ENCODE measurements at regions not wholly inside any gene's neighbourhood (a gene's known extent, or its start where the extent isn't known, plus 50 kb on each side); places are given as distances from the start of the nearest gene placed in this dataset.

DNA sequence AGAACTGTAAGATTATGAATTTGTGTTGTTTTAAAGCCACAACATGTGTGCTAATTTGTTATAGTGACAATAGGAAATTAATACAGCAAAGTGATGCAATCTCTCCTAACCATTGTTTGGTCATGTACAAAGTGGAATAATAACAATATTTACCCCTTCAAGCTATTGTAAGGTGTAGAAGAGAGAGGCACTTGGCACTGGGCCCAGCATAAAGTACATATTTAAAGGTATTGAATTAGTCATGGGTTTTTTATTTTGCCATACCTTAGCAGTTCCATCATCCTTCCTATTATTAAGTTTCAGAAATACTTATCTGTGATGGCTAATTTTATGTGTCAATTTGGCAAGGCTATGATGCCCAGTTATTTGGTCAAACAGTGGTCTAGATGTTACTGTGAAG, 322.4 kb upstream of the TSHZ2 start:
- no peak for DNase-seq (ENCODE audit: low read depth in 2 of 2, low spot score in 1 of 2)

DNA sequence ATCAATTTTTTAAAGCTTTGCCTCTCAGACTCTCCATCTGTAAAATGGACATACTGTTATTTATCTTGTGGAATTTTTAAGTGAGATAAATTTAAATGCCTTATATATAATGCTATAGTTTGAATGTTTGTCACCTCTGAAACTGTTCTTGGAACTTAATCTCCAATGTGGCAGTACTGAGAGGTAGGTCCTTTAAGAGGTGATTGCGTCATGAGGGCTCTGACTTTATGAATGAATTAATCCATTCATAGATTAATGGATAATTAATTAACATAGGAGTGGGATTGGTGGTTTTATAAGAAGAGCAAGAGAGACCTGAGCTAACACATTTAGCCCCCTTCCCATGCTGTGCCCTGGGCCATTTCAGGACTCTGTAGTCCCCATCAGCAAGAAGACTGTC, 326.3 kb upstream of the TSHZ2 start:
- DNase-seq (ENCODE audit: low read depth in 2 of 2, low spot score in 1 of 2): no peak

- no peak for DNase-seq (ENCODE audit: low read depth in 2 of 2, low spot score in 1 of 2)
Measured at GRCh38 chr20:52643034-52643433, 329.1 kb upstream of the TSHZ2 start.

DNA sequence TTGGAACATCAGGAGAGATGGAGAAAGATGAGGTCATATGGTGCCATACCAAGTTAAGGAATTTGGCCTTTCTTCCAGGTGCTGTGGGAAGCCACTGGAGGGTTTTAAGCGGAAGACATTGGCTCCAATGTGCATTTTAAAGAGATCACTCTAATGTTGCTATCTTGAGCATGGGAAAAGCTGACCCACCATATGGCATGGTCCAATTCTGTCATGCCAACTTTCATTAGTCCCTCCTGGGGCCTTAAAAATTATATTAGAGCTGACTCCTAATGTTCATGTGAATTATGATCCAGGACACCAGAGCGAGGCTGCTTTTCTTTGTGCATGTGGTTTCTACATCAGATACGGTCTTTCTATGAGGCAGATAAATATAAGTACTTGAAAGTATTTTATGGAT, 335.0 kb upstream of the TSHZ2 start:
- no peak for DNase-seq (ENCODE audit: low read depth in 2 of 2, low spot score in 1 of 2)

GRCh38 chr20:52631469-52631868, 340.7 kb upstream of the TSHZ2 start:
- no peak for DNase-seq (ENCODE audit: low read depth in 2 of 2, low spot score in 1 of 2)

DNA sequence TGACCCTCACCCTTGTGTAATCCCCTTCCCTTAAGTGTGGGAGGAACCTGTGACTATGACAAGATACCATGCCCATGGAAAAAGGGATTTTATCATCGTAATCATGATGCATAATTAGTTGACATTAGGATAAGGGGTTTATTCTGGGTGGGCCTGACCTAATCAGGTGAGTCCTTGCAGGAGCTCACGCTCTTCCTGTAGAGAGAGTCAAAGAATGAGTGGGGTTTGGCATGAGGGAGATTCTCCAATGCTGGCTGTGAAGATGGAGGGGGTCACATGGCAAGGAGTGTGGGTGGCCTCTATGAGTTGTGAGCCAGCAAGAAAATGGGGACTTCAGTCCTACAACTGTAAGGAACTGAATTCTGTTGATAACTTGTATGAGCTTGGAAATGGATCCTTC, 342.0 kb upstream of the TSHZ2 start:
- DNase-seq (ENCODE audit: low read depth in 2 of 2, low spot score in 1 of 2): no peak

DNA sequence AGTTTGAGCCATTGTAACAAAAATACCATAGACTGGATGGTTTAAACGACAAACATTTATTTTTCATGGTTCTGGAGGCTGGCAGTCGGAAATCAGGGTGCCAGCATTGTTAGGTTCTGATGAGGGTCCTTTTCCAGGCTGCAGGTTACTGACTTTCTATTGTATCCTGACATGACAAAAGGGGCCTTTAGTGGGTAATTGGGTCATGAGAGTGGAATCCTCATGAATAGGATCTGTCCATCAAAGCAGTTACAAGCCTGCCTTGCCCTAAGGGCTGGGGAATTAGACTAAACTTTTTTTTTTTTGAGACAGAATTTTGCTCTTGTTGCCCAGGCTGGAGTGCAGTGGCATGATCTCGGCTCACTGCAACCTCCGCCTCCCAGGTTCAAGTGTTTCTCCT, 347.9 kb upstream of the TSHZ2 start:
- no peak for DNase-seq (ENCODE audit: low read depth in 2 of 2, low spot score in 1 of 2)

DNA sequence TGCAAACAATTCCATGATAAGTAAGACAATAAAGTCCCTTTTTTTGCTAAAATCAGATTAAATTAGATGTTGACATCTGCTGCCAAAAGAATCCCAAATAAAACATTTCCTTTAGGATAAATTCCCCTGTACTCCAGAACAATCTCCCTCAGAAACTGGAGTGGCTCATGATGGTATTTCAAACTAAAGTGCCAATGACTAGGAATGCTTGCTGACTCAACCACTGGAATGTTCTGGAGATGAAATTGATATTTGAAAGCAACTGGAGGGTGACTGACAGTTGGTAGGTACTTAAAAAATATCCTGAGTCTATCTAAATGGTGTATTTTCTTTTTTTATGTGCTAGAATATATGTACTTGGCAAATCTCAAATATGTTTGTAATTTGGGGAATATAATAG, 350.1 kb upstream of the TSHZ2 start:
- DNase-seq (ENCODE audit: low read depth in 2 of 2, low spot score in 1 of 2): no peak

- no peak for DNase-seq (ENCODE audit: low read depth in 2 of 2, low spot score in 1 of 2)
Measured at GRCh38 chr20:52621401-52621800, 350.8 kb upstream of the TSHZ2 start.

DNA sequence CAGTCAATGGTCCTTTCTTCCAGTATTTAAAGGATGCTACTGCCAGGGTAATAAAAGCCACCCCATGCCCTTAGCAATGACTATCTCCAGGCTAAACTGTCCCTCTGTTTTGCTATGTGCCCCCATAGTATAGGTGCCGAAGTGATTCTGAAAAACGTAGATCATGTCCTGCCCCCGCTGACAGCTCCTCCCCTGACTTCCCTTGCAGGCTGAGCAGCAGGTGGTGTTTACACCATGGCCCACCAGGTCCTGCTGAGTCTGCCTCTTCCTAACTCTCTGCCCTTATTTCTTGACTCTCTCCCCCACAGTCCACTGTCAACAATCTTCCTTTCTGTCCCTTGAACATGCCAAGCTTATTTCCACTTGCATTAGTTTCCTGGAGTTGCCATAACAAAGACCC, 352.5 kb upstream of the TSHZ2 start:
- DNase-seq (ENCODE audit: low read depth in 2 of 2, low spot score in 1 of 2): no peak

- no peak for DNase-seq (ENCODE audit: low read depth in 2 of 2, low spot score in 1 of 2)
Measured at GRCh38 chr20:52619101-52619500, 353.1 kb upstream of the TSHZ2 start.

DNA sequence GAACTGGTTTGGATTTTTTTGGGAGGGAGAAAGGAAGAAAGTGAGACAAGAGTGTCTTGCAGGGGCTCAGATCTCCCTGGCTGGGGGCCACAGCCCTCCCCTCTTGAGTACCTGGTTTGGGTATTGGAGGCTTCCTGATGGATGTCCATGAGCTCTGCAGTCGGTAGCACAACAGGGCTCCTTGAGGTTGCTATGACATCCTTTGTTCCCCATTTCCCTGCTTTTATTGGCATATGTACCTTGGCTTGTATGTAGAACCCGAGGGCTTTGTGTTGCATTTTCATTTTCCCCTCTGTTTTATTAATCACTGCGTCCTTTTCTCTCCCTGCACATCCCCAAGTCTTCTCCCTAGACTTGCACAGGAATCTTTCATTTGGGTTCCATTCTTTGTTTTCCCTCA, 355.5 kb upstream of the TSHZ2 start:
- no peak for DNase-seq (ENCODE audit: low read depth in 2 of 2, low spot score in 1 of 2)

- DNase-seq (ENCODE audit: low read depth in 2 of 2, low spot score in 1 of 2): no peak
Measured at GRCh38 chr20:52614051-52614863, 357.9 kb upstream of the TSHZ2 start.

DNA sequence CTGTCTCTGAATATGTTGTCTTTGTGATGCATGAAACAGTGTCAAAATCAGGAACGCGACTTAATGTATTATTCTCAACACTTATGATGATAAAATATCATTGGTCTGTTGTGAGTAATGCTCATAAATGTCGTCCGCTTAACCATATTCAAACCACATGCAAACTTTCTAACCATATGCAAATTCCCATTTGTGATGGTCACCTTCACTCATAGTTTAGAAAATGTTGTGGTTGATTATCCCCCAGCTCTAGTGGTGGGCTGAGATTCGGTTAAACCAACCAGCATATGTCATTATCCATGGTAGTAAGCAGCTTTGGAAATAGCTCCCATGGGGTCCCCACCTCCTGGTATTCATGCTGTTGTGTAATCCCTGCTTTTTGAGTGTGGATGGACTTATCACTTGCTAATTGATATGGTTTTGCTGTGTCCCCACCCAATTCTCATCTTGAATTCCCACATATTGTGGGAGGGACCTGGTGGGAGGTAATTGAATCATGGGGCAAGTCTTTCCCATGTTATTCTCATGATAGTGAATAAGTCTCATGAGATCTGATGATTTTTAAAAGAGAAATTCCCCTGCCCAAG, 360.0 kb upstream of the TSHZ2 start:
- no peak for DNase-seq (ENCODE audit: low read depth in 2 of 2, low spot score in 1 of 2)

- no peak for DNase-seq (ENCODE audit: low read depth in 2 of 2, low spot score in 1 of 2)
Measured at GRCh38 chr20:52610749-52611148, 361.4 kb upstream of the TSHZ2 start.

- no peak for DNase-seq (ENCODE audit: low read depth in 2 of 2, low spot score in 1 of 2)
Measured at GRCh38 chr20:52601295-52601971, 370.7 kb upstream of the TSHZ2 start.

DNA sequence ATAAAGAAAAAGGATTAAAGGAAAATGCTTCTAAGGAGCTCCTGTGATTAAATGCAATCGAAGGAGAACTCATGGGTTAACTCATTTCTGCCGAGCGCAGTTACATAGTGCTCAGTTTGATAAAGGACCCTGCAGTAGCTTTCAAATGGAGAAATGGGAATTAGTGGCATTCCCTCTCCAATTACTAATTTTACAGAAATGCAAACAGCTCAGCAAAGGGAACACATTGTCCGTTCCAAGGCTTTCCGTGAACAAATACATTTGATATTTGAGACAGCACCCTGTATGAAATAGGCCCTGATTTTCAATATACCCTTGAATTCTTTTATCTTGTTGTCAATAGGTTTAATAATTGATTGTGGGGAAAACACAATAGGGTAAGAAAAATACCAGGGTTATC, 375.9 kb upstream of the TSHZ2 start:
- no peak for DNase-seq (ENCODE audit: low read depth in 2 of 2, low spot score in 1 of 2)

- no peak for DNase-seq (ENCODE audit: low read depth in 2 of 2, low spot score in 1 of 2)
Measured at GRCh38 chr20:52595518-52595917, 376.6 kb upstream of the TSHZ2 start.

GRCh38 chr20:52593654-52594053, 378.5 kb upstream of the TSHZ2 start:
- DNase-seq (ENCODE audit: low read depth in 2 of 2, low spot score in 1 of 2): no peak

DNA sequence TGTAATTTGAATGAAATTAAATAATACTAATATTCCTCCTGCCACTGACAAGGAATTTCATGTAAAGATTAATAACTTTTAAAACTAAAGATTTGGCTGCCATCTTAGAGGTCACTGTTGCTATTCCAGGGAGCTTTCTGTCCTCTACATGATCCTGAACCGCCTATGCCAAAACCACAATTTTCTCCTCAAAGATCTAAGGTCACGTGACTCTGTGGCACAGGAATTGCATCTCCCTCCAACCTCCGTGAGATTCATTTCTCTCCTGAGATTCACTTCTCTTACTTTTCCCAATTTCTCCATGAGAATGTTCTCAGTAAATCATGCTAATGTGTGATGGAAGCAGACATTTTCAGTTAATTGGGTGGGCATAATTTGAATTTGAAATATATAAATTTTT, 379.6 kb upstream of the TSHZ2 start:
- DNase-seq (ENCODE audit: low read depth in 2 of 2, low spot score in 1 of 2): no peak

DNA sequence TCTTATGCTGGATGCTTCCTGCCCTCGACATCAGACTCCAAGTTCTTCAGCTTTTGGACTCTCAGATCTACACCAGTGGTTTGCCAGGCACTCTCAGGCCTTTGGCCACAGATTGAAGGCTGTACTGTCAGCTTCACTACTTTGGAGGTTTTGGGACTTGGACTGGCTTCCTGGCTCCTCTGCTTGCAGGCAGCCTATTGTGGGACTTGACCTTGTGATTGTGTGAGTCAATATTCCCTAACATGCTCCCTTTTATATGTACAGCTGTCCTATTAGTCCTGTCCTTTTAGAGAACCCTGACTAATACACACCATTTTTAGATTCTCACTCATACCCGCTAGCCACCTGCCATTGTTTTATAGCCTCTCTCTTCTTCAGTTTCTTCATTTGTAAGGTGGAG, 382.1 kb upstream of the TSHZ2 start:
- DNase-seq (ENCODE audit: low read depth in 2 of 2, low spot score in 1 of 2): no peak

DNA sequence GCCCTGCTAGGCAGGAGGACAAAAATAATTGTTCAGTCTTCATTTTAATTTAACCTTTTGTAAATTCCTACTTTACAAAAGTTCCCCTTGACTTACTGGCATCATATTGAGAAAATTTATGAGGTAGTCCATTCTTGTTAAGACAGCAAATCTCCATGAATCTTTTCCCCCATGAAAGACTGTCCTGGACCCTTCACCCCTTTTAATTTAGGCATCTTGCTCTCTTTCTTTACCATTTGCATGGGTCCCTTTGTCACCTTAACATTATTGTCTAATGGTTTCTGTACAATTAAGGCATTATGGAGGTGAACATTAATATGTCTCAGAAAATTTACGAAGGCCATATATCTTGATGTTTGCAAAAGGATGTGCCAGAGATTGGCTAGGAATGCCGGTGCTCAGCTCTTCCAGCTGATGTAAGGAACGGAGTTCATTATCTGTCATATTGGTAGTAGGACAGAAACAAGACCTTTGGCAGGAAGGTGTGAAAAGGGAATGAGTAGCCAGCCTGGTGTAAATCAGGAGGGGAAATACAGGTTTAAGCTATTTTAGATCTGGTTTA, 382.8 kb upstream of the TSHZ2 start:
- no peak for DNase-seq (ENCODE audit: low read depth in 2 of 2, low spot score in 1 of 2)
